Uterus (tissue), 2 donors: ENCODE measurements at regions not wholly inside any gene's neighbourhood (a gene's known extent, or its start where the extent isn't known, plus 50 kb on each side); places are given as distances from the start of the nearest gene placed in this dataset.
"Not testable (repeated sequence)": the region's sequence is repeated elsewhere in the genome, so short reads cannot be mapped to it uniquely, and the experiment has no call there.

ENCODE experiments used
- CTCF ChIP-seq, 4 experiments: fragments of 200-600 bp in 2 of 4; fragments of 450-650 bp in 2 of 4; sonication (generic) in 2 of 4; IDR thresholded peaks; one replicate each; pipeline ENCODE4 v1.5.1; 2016 to 2019; ENCODE audit warnings: antibody characterized with exemption in 4 of 4, mild to moderate bottlenecking in 2 of 4, moderate library complexity in 1 of 4
- POLR2A ChIP-seq, 2 donors: fragments of 450-650 bp; IDR thresholded peaks; one replicate each; pipeline ENCODE4 v1.6.1; 2016; ENCODE audit warnings: antibody characterized with exemption in 2 of 2, mild to moderate bottlenecking in 1 of 2, moderate library complexity in 1 of 2

GRCh38 chr21:17219050-17219449, 293.8 kb upstream of the CXADR start:
- TF ChIP-seq CTCF, POLR2A (IDR thresholded peaks at IDR 0.05): not testable (repeated sequence)
